ENCODE measurements at regions not wholly inside any gene's neighbourhood (a gene's known extent, or its start where the extent isn't known, plus 50 kb on each side); places are given as distances from the start of the nearest gene placed in this dataset.

GRCh38 chr16:25426829-25427228, 169.2 kb upstream of the ZKSCAN2 start:
- CTCF ChIA-PET = no interaction called here

GRCh38 chr16:25419681-25420080, 162.0 kb upstream of the ZKSCAN2 start:
- H3K9me3 ChIP-seq (ENCODE audit: control extremely low read depth in 1 of 3, control insufficient read depth in 2 of 3, insufficient read depth in 1 of 3, low read length in 2 of 3) = no peaks in the 10 kb centered on the region
- H4K20me1 ChIP-seq (ENCODE audit: control insufficient read depth, insufficient read depth, low read length, poor library complexity, severe bottlenecking) = no peaks in the 10 kb centered on the region
- H3K4me2 ChIP-seq (replicated peaks; ENCODE audit: low read depth, low read length, poor library complexity, severe bottlenecking) = no peak overlapping the region
- no peaks in the 10 kb centered on the region for H3K27me3 ChIP-seq (replicated peaks in 1 of 4; ENCODE audit: control extremely low read depth in 1 of 4, control insufficient read depth in 3 of 4, insufficient read depth in 4 of 4, low read length in 3 of 4)
- H3K4me3 ChIP-seq (ENCODE audit: control extremely low read depth in 1 of 5, extremely low read depth in 1 of 5, insufficient read depth in 1 of 5, low read depth in 2 of 5, low read length in 4 of 5) = no peak overlapping the region
- TF ChIP-seq EZH2 (IDR thresholded peaks at IDR 0.05; ENCODE audit: borderline replicate concordance, insufficient read depth, low read depth, low read length, poor library complexity, severe bottlenecking) (no peak), CTCF (IDR thresholded peaks at IDR 0.05) (no peak)
- H2AFZ ChIP-seq (ENCODE audit: insufficient read depth, low read depth, low read length, poor library complexity, severe bottlenecking) = no peak overlapping the region
- H3K36me3 ChIP-seq (replicated peaks in 1 of 2; ENCODE audit: control extremely low read depth in 1 of 2, control insufficient read depth in 1 of 2, extremely low read depth in 1 of 2, insufficient read depth in 2 of 2, low read length in 1 of 2) = no peaks in the 10 kb centered on the region
- intact Hi-C loops (cut with micrococcal nuclease) = no loop called here
- no peak overlapping the region for H3K9ac ChIP-seq (ENCODE audit: low read length)
- Mint-ChIP-seq H3K9me3 (ENCODE audit: insufficient read depth) (no peaks in the 10 kb centered on the region), H3K4me1 (no peaks in the 10 kb centered on the region), H3K27ac (no peak overlapping the region), H3K4me3 (no peak overlapping the region), H3K27me3 (peaks cover 9% of the 10 kb centered on the region)
- WGBS (ENCODE audit: insufficient coverage) = 100% methylated on average over 3 of the region's 3 CpGs
- ATAC-seq (ENCODE audit: low read depth) (no peak), DNase-seq (no peak)
- no peak overlapping the region for H3K27ac ChIP-seq (ENCODE audit: low read length in 2 of 2)
- POLR2A ChIA-PET = no interaction called here
- no peaks in the 10 kb centered on the region for H3K79me2 ChIP-seq (ENCODE audit: control insufficient read depth, insufficient read depth, low read length)
- H3K4me1 ChIP-seq (ENCODE audit: control insufficient read depth in 2 of 2, insufficient read depth in 2 of 2, low read length in 2 of 2) = no peaks in the 10 kb centered on the region
- CTCF ChIA-PET = interaction anchor here (0.6 kb wide), 1 partner anchor 187 kb away, joined by 3 read pairs; no protein-coding TSS in a partner anchor

More at GRCh38 chr16:25426829-25427228, 169.2 kb upstream of the ZKSCAN2 start:
- H3K9me3 ChIP-seq (ENCODE audit: control extremely low read depth in 1 of 3, control insufficient read depth in 2 of 3, insufficient read depth in 1 of 3, low read length in 2 of 3) = peaks cover 0 to 4% (median 3%) of the 10 kb centered on the region in 3 donors
- no peaks in the 10 kb centered on the region for H3K27me3 ChIP-seq (replicated peaks in 1 of 4; ENCODE audit: control extremely low read depth in 1 of 4, control insufficient read depth in 3 of 4, insufficient read depth in 4 of 4, low read length in 3 of 4)
- H3K79me2 ChIP-seq (ENCODE audit: control insufficient read depth, insufficient read depth, low read length) = no peaks in the 10 kb centered on the region
- no peaks in the 10 kb centered on the region for H3K4me1 Mint-ChIP-seq
- H3K4me3 ChIP-seq (ENCODE audit: control extremely low read depth in 1 of 5, extremely low read depth in 1 of 5, insufficient read depth in 1 of 5, low read depth in 2 of 5, low read length in 4 of 5) = no peak overlapping the region
- H3K9me3 Mint-ChIP-seq (ENCODE audit: insufficient read depth) = peaks cover 4% of the 10 kb centered on the region
- H3K36me3 ChIP-seq (replicated peaks in 1 of 2; ENCODE audit: control extremely low read depth in 1 of 2, control insufficient read depth in 1 of 2, extremely low read depth in 1 of 2, insufficient read depth in 2 of 2, low read length in 1 of 2) = no peaks in the 10 kb centered on the region
- no peak overlapping the region for H3K27ac Mint-ChIP-seq
- peaks cover 13% of the 10 kb centered on the region for H3K27me3 Mint-ChIP-seq
- no peak overlapping the region for H3K4me2 ChIP-seq (replicated peaks; ENCODE audit: low read depth, low read length, poor library complexity, severe bottlenecking)
- no peak overlapping the region for H3K4me3 Mint-ChIP-seq
- H3K27ac ChIP-seq (ENCODE audit: low read length in 2 of 2) = no peak overlapping the region
- POLR2A ChIA-PET = no interaction called here
- H4K20me1 ChIP-seq (ENCODE audit: control insufficient read depth, insufficient read depth, low read length, poor library complexity, severe bottlenecking) = no peaks in the 10 kb centered on the region
- DNase-seq = no peak
- intact Hi-C loops (cut with micrococcal nuclease) = no loop called here
- H3K9ac ChIP-seq (ENCODE audit: low read length) = no peak overlapping the region
- H2AFZ ChIP-seq (ENCODE audit: insufficient read depth, low read depth, low read length, poor library complexity, severe bottlenecking) = no peak overlapping the region
- H3K4me1 ChIP-seq (ENCODE audit: control insufficient read depth in 2 of 2, insufficient read depth in 2 of 2, low read length in 2 of 2) = no peaks in the 10 kb centered on the region
- no peak for ATAC-seq (ENCODE audit: low read depth)
- 80% methylated on average over 1 of the region's 1 CpG for WGBS (ENCODE audit: insufficient coverage)
- no peak for TF ChIP-seq CTCF (IDR thresholded peaks at IDR 0.05)
- no peak for TF ChIP-seq EZH2 (IDR thresholded peaks at IDR 0.05; ENCODE audit: borderline replicate concordance, insufficient read depth, low read depth, low read length, poor library complexity, severe bottlenecking)
